Inferior parietal cortex (tissue), 1 donor: ENCODE measurements at regions not wholly inside any gene's neighbourhood (a gene's known extent, or its start where the extent isn't known, plus 50 kb on each side); places are given as distances from the start of the nearest gene placed in this dataset.
"Not testable (repeated sequence)": the region's sequence is repeated elsewhere in the genome, so short reads cannot be mapped to it uniquely, and the experiment has no call there.

ENCODE experiments used
- DNase-seq: peaks from one replicate; pipeline ENCODE4 v3.0.0-alpha.2; 2016; ENCODE audit errors: extremely low spot score

GRCh38 chr9:2354216-2354615 lies 267.4 kb upstream of the VLDLR start:
- DNase-seq: no peak

- no peak for DNase-seq
Measured at GRCh38 chr9:2354856-2355696, 266.5 kb upstream of the VLDLR start.

- no peak for DNase-seq
Measured at GRCh38 chr9:2355697-2355983, 265.9 kb upstream of the VLDLR start.

GRCh38 chr9:2356041-2356790 lies 265.4 kb upstream of the VLDLR start:
- no peak for DNase-seq

- no peak for DNase-seq
Measured at GRCh38 chr9:2359891-2360471, 261.6 kb upstream of the VLDLR start.

GRCh38 chr9:2362150-2362549 lies 259.4 kb upstream of the VLDLR start:
- DNase-seq: no peak

GRCh38 chr9:2363138-2363745 lies 258.3 kb upstream of the VLDLR start:
- DNase-seq: no peak

- no peak for DNase-seq
Measured at GRCh38 chr9:2363781-2364180, 257.8 kb upstream of the VLDLR start.

GRCh38 chr9:2367970-2368369 lies 253.6 kb upstream of the VLDLR start:
- no peak for DNase-seq

- no peak for DNase-seq
Measured at GRCh38 chr9:2373648-2374047, 247.9 kb upstream of the VLDLR start.

- no peak for DNase-seq
Measured at GRCh38 chr9:2375114-2375513, 246.5 kb upstream of the VLDLR start.

GRCh38 chr9:2377117-2377516 lies 244.5 kb upstream of the VLDLR start:
- no peak for DNase-seq

- no peak for DNase-seq
Measured at GRCh38 chr9:2377834-2378233, 243.8 kb upstream of the VLDLR start.

- DNase-seq: no peak
Measured at GRCh38 chr9:2378266-2378665, 243.3 kb upstream of the VLDLR start.

GRCh38 chr9:2378816-2379215 lies 242.8 kb upstream of the VLDLR start:
- no peak for DNase-seq

GRCh38 chr9:2384741-2385140 lies 236.8 kb upstream of the VLDLR start:
- DNase-seq: no peak

- no peak for DNase-seq
Measured at GRCh38 chr9:2385746-2386145, 235.8 kb upstream of the VLDLR start.

GRCh38 chr9:2386566-2386965 lies 235.0 kb upstream of the VLDLR start:
- no peak for DNase-seq

- no peak for DNase-seq
Measured at GRCh38 chr9:2387166-2387565, 234.4 kb upstream of the VLDLR start.

GRCh38 chr9:2389404-2389803 lies 232.2 kb upstream of the VLDLR start:
- DNase-seq: no peak

GRCh38 chr9:2390028-2390427 lies 231.6 kb upstream of the VLDLR start:
- DNase-seq: no peak

- not testable (repeated sequence) for DNase-seq
Measured at GRCh38 chr9:2391509-2392132, 230.0 kb upstream of the VLDLR start.
